Trophoblast cell (in vitro differentiated cells and primary cell): ENCODE measurements at regions not wholly inside any gene's neighbourhood (a gene's known extent, or its start where the extent isn't known, plus 50 kb on each side); places are given as distances from the start of the nearest gene placed in this dataset.
"Not testable (repeated sequence)": the region's sequence is repeated elsewhere in the genome, so short reads cannot be mapped to it uniquely, and the experiment has no call there.

Source experiments
- DNase-seq, 2 donors: peaks; one replicate each; pipeline ENCODE4 v3.0.0-alpha.2; 2016
- H2AFZ ChIP-seq: 2 replicates; pipeline ENCODE4 v1.6.1; 2013; ENCODE audit warnings: low read length, moderate library complexity, mild to moderate bottlenecking; ENCODE audit not compliant: insufficient read depth, poor library complexity
- H2AK5ac ChIP-seq: 2 replicates; pipeline ENCODE4 v1.6.1; 2013; ENCODE audit warnings: mild to moderate bottlenecking, low read length
- H2BK120ac ChIP-seq: 2 replicates; pipeline ENCODE4 v1.6.1; 2013; ENCODE audit warnings: low read length, mild to moderate bottlenecking, moderate library complexity; ENCODE audit not compliant: insufficient read depth, poor library complexity
- H2BK12ac ChIP-seq: 2 replicates; pipeline ENCODE4 v1.6.1; 2013; ENCODE audit warnings: mild to moderate bottlenecking, low read length, moderate library complexity
- H2BK5ac ChIP-seq: 2 replicates; pipeline ENCODE4 v1.6.1; 2013; ENCODE audit warnings: low read length, low read depth, moderate library complexity, mild to moderate bottlenecking; ENCODE audit not compliant: poor library complexity
- H3K14ac ChIP-seq: 2 replicates; pipeline ENCODE4 v1.6.1; 2013; ENCODE audit warnings: mild to moderate bottlenecking, low read length
- H3K18ac ChIP-seq: 2 replicates; pipeline ENCODE4 v1.6.1; 2013; ENCODE audit warnings: mild to moderate bottlenecking, low read length
- H3K23ac ChIP-seq: 2 replicates; pipeline ENCODE4 v1.6.1; 2013; ENCODE audit warnings: low read length
- H3K27ac ChIP-seq: 2 replicates; pipeline ENCODE4 v1.5.1; 2013; ENCODE audit warnings: low read depth, mild to moderate bottlenecking, inconsistent platforms, low read length, moderate library complexity
- H3K27me3 ChIP-seq: 2 replicates; pipeline ENCODE4 v1.6.1; 2013; ENCODE audit warnings: inconsistent platforms, mild to moderate bottlenecking, low read length, moderate library complexity; ENCODE audit not compliant: insufficient read depth
- H3K36me3 ChIP-seq, 2 experiments: 1 replicate in 1 of 2; 2 replicates in 1 of 2; pipeline ENCODE4 v1.6.1; 2013; ENCODE audit warnings: low read length in 2 of 2, mild to moderate bottlenecking in 2 of 2, moderate library complexity in 1 of 2; ENCODE audit not compliant: insufficient read depth in 2 of 2, control insufficient read depth in 1 of 2
- H3K4ac ChIP-seq: 2 replicates; pipeline ENCODE4 v1.6.1; 2013; ENCODE audit warnings: low read depth, mild to moderate bottlenecking, low read length, moderate library complexity
- H3K4me1 ChIP-seq, 2 experiments: 1 replicate in 1 of 2; 2 replicates in 1 of 2; pipeline ENCODE4 v1.6.1; 2013; ENCODE audit warnings: low read length in 2 of 2, mild to moderate bottlenecking in 2 of 2, moderate library complexity in 1 of 2; ENCODE audit not compliant: insufficient read depth in 2 of 2, control insufficient read depth in 1 of 2
- H3K4me2 ChIP-seq: 2 replicates; pipeline ENCODE4 v1.6.1; 2013; ENCODE audit warnings: inconsistent platforms, mild to moderate bottlenecking, low read length, moderate library complexity
- H3K4me3 ChIP-seq: 2 replicates; pipeline ENCODE4 v1.5.1; 2013; ENCODE audit warnings: mild to moderate bottlenecking, low read depth, low read length, inconsistent platforms
- H3K79me1 ChIP-seq: one replicate; pipeline ENCODE4 v1.6.1; 2013; ENCODE audit warnings: low read length
- H3K79me2 ChIP-seq: 2 replicates; pipeline ENCODE4 v1.6.1; 2013; ENCODE audit warnings: low read length, mild to moderate bottlenecking; ENCODE audit not compliant: control insufficient read depth, insufficient read depth, poor library complexity
- H3K9ac ChIP-seq: 2 replicates; pipeline ENCODE4 v1.6.1; 2013; ENCODE audit warnings: mild to moderate bottlenecking, low read length
- H3K9me3 ChIP-seq: 2 replicates; pipeline ENCODE4 v1.6.1; 2013; ENCODE audit warnings: low read depth, mild to moderate bottlenecking, control low read depth, inconsistent platforms, low read length; ENCODE audit not compliant: insufficient read depth
- H4K12ac ChIP-seq: 2 replicates; pipeline ENCODE4 v1.6.1; 2013; ENCODE audit warnings: low read depth, mild to moderate bottlenecking, low read length, moderate library complexity
- H4K8ac ChIP-seq: 2 replicates; pipeline ENCODE4 v1.6.1; 2013; ENCODE audit warnings: low read depth, mild to moderate bottlenecking, low read length, moderate library complexity
- H4K91ac ChIP-seq: one replicate; pipeline ENCODE4 v1.6.1; 2013; ENCODE audit warnings: low read depth, mild to moderate bottlenecking, low read length, moderate library complexity
- WGBS: extraction: QIAGEN DNeasy Blood & Tissue Kit; methylation state at CpG from one replicate; pipeline ENCODE4 v1.1.7; 2013; ENCODE audit warnings: missing lambda C conversion rate; ENCODE audit not compliant: insufficient read length, insufficient coverage; ENCODE audit errors: extremely low coverage; 5-methylcytosine and 5-hydroxymethylcytosine counted together

DNA sequence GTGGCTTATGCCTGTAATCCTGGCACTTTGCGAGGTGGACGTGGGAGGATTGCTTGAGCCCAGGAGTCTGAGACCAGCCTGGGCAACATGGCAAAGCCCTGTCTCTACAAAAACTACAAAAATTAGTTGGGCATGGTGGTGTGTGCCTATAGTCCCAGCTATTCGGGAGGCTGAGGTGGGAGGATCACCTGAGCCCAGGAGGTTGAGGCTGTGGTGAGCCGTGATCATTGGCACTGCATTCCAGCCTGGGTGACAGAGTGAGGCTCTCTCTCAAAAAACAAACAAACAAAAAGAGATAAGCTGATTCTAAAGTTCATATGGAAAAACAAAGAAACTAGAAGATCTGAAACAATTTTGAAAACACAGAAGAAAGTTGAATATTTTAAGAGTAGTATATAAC is 136.9 kb downstream of the GPR85 start:
- not testable (repeated sequence) for H3K4me1 ChIP-seq, H2BK120ac ChIP-seq, H3K9me3 ChIP-seq, H3K9ac ChIP-seq, DNase-seq, H3K79me1 ChIP-seq, H4K8ac ChIP-seq, H2AK5ac ChIP-seq, H3K4me3 ChIP-seq, H3K14ac ChIP-seq, H4K12ac ChIP-seq, H3K18ac ChIP-seq, H2AFZ ChIP-seq, H3K4me2 ChIP-seq, H2BK5ac ChIP-seq, H3K27me3 ChIP-seq, H4K91ac ChIP-seq, H3K23ac ChIP-seq, H3K79me2 ChIP-seq, H3K36me3 ChIP-seq, H3K27ac ChIP-seq, H3K4ac ChIP-seq, H2BK12ac ChIP-seq
- no CpG with 5 or more reads among the region's 4 CpGs for WGBS

GRCh38 chr7:112946350-112946749 is 140.3 kb downstream of the GPR85 start:
- H3K23ac ChIP-seq, result no peak overlapping the region

GRCh38 chr7:112945046-112945445 is 141.6 kb downstream of the GPR85 start:
- H3K4ac ChIP-seq, result no peak overlapping the region
- no peak overlapping the region for H3K14ac ChIP-seq
- no peak overlapping the region for H3K27ac ChIP-seq
- H4K91ac ChIP-seq, result no peak overlapping the region
- no peak overlapping the region for H3K18ac ChIP-seq
- WGBS, result no CpG with 5 or more reads among the region's 3 CpGs
- no peaks in the 10 kb centered on the region for H3K27me3 ChIP-seq
- H3K36me3 ChIP-seq, result no peaks in the 10 kb centered on the region
- no peak overlapping the region for H2BK12ac ChIP-seq
- peaks cover 4% of the 10 kb centered on the region for H3K79me1 ChIP-seq
- no peak overlapping the region for H2AK5ac ChIP-seq
- no peak overlapping the region for H2BK5ac ChIP-seq
- no peak overlapping the region for H3K4me2 ChIP-seq
- H4K12ac ChIP-seq, result no peak overlapping the region
- no peaks in the 10 kb centered on the region for H3K9me3 ChIP-seq
- H3K9ac ChIP-seq, result no peak overlapping the region
- DNase-seq, result no peak
- H2BK120ac ChIP-seq, result no peak overlapping the region
- no peak overlapping the region for H2AFZ ChIP-seq
- H3K4me1 ChIP-seq, result peaks cover 3 to 6% of the 10 kb centered on the region in 2 experiments
- H3K79me2 ChIP-seq, result no peaks in the 10 kb centered on the region
- no peak overlapping the region for H3K23ac ChIP-seq
- H3K4me3 ChIP-seq, result no peak overlapping the region
- H4K8ac ChIP-seq, result no peak overlapping the region

More at GRCh38 chr7:112946350-112946749, 140.3 kb downstream of the GPR85 start:
- H3K36me3 ChIP-seq, result no peaks in the 10 kb centered on the region
- no peak overlapping the region for H2AK5ac ChIP-seq
- H3K4me3 ChIP-seq, result no peak overlapping the region
- no CpG with 5 or more reads among the region's 2 CpGs for WGBS
- H3K4me2 ChIP-seq, result no peak overlapping the region
- no peak overlapping the region for H3K27ac ChIP-seq
- H4K12ac ChIP-seq, result no peak overlapping the region
- no peak overlapping the region for H2BK120ac ChIP-seq
- H2BK12ac ChIP-seq, result no peak overlapping the region
- H3K9ac ChIP-seq, result no peak overlapping the region
- no peaks in the 10 kb centered on the region for H3K79me2 ChIP-seq
- no peak overlapping the region for H2BK5ac ChIP-seq
- H2AFZ ChIP-seq, result no peak overlapping the region
- no peak overlapping the region for H3K4ac ChIP-seq
- H3K4me1 ChIP-seq, result no peaks in the 10 kb centered on the region
- no peak for DNase-seq
- H4K8ac ChIP-seq, result no peak overlapping the region
- H4K91ac ChIP-seq, result no peak overlapping the region
- no peaks in the 10 kb centered on the region for H3K27me3 ChIP-seq
- H3K79me1 ChIP-seq, result peaks cover 3% of the 10 kb centered on the region
- H3K14ac ChIP-seq, result no peak overlapping the region
- H3K18ac ChIP-seq, result no peak overlapping the region
- no peaks in the 10 kb centered on the region for H3K9me3 ChIP-seq

DNA sequence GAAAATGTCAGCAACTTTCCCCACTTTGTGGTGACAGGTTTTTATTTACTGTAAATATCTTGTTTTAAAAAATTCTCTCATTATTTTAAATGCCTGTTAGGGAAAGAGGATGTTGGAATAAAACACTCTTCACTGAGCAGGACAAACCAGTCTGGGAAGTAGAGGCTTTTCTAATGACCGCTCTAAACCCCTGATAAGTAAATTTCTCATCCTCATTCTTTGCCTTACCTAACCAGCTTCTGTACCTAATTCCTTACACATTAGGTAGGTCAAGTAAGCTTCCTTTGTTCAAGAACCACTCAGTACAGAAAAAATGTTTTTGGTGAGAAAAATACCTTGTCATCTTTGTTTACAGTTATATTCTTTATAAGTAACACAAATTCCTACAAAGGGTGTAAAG is 143.6 kb downstream of the GPR85 start:
- no peaks in the 10 kb centered on the region for H3K36me3 ChIP-seq
- H2BK5ac ChIP-seq, result no peak overlapping the region
- no peak overlapping the region for H2AFZ ChIP-seq
- no peak overlapping the region for H4K91ac ChIP-seq
- H3K9me3 ChIP-seq, result no peaks in the 10 kb centered on the region
- H3K4me1 ChIP-seq, result peaks cover 3 to 6% of the 10 kb centered on the region in 2 experiments
- no peak overlapping the region for H2AK5ac ChIP-seq
- no peak overlapping the region for H3K4me3 ChIP-seq
- H3K27me3 ChIP-seq, result no peaks in the 10 kb centered on the region
- H4K12ac ChIP-seq, result no peak overlapping the region
- no peak overlapping the region for H4K8ac ChIP-seq
- no peak overlapping the region for H3K9ac ChIP-seq
- peaks cover 8% of the 10 kb centered on the region for H3K79me2 ChIP-seq
- no peak overlapping the region for H3K14ac ChIP-seq
- H2BK12ac ChIP-seq, result no peak overlapping the region
- H3K18ac ChIP-seq, result no peak overlapping the region
- H3K4me2 ChIP-seq, result no peak overlapping the region
- H3K79me1 ChIP-seq, result peaks cover 8% of the 10 kb centered on the region
- H2BK120ac ChIP-seq, result no peak overlapping the region
- WGBS, result no CpG with 5 or more reads among the region's 1 CpG
- peak; percentile 49 to 91 for DNase-seq
- H3K4ac ChIP-seq, result no peak overlapping the region
- H3K23ac ChIP-seq, result no peak overlapping the region
- H3K27ac ChIP-seq, result peak overlapping the region; percentile 58
